KG1 (cell line): ENCODE measurements at regions not wholly inside any gene's neighbourhood (a gene's known extent, or its start where the extent isn't known, plus 50 kb on each side); places are given as distances from the start of the nearest gene placed in this dataset.

Experiments used
- DNase-seq: peaks from one replicate; lab custom pipeline; 2025; lab: John Stamatoyannopoulos, UW

DNA sequence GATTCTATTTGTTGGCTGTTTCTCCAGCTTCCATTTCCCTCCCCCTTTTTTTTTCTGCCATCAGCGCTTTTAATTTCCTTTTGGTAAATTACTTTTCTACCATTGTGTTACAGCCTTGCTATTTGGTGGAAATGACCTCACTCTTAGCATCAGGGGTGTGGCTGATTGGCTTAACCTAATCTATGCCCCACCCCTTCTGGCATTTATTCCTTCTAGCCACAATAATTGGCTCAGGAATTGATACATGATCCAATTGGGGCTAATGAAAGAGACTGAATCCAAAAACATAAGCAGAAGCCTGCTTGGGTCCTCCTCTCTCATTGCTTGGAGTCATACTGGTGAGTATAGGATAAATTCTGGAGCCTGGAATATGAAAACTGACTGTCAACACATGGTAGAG is 402.4 kb upstream of the LRRC4C start:
- no peak for DNase-seq

DNA sequence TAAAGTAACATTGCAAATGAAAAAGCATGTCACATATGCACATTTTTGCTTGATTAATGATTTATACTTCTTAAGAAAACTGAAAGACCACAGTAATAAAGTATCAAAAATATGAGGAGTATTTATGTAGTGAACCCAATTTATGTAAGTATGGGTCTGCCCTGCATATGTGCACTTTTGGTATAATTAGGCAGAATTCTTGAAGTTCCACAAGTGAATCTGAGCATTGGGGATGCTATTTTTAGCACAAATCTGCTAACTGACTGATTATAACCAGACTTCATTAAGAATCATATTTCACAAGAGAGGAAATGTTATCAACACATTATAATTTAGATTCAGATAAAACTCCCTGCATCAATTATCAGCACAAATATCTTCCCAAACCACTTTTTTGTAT is 407.1 kb upstream of the LRRC4C start:
- no peak for DNase-seq

DNA sequence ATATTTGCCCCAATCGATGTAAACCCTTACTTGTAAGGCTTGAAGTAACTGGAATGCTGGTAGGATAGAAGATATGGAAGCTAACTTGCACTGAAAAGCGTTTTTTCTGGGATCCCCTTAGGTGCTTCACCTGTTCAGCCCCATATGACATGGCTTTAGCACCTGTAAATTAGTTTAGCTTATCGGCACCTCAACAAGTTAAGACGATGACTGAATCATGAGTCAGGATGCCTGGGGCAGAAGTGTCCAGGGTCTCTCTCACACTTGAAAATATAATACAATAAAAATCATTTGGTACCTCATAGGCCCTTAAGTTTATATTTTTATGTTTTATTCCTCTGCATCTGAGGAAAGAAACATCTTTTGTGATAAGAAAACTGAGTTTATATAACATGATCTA is 409.2 kb upstream of the LRRC4C start:
- no peak for DNase-seq

DNA sequence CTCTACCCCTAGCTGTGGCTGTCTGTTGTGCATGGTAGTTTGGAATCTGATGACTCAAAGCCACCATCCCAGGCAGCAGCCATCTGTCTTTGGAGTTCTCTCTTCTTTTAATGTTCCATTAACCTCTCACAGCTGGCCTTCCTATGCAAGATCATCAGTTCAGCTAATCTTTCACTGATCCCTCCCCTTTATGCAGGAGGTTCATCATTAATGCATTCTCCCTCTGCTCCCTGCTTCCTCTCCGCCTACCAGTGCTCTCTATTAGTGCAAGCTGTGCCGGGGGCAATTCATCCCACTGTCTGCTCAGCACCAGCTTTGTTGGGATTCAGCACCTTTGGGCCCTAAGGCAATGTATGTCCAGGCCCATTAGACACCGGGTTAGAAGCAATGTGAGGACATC is 413.0 kb upstream of the LRRC4C start:
- no peak for DNase-seq

DNA sequence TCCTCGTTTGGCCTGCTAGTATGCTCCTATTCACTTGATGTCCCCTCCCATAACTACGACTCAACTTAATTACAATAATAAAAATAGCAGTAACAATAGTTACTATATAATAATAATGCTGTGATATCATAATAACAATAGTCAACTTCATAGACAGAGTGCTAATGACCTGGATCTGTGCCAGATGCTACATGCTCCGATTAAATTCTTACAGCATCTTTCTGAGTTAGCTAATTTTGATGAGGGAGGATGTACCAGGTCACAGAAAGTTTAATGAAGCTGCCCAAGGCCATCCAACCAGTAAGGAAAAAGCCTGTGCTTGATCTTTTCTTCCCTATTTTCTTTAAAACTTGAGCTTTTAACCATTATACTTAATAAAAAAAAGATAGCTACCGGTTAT is 413.4 kb upstream of the LRRC4C start:
- no peak for DNase-seq

DNA sequence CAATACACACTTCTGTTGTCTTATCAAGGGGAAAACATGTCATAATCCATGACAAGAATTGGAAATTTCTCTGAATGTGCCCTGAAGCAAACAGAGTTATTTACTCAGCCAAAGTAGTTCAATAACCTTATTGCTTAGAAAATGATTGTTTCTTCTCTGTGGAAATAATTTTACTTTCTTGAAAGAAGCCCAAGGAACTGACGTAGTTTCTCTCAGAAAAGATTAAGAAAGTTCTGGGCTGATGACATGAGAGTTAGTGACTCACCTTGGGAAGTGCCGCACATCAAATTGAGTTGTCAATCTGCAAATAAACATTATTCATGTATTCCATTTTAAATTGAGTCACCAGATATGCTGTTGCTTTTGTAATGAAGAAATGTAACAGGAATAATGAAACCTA is 418.6 kb upstream of the LRRC4C start:
- no peak for DNase-seq

DNA sequence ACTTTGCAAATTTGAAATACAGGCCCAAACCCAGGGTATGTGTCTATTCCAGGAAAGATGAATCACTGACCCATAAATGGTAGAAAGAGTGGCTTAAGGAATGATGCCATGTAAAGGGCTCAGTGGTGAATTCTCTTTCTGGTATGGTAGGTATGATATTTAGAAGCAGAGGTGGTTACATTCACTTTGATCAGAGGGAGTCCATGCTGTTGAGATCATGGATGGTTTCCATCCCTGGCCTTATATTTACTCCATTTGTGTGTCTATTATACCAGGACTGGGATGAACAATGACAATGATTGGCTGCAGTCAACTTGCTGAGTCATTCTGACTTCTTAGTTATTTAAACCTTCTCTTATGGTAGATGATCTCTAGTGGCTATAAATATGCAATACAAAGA is 419.8 kb upstream of the LRRC4C start:
- DNase-seq: no peak

DNA sequence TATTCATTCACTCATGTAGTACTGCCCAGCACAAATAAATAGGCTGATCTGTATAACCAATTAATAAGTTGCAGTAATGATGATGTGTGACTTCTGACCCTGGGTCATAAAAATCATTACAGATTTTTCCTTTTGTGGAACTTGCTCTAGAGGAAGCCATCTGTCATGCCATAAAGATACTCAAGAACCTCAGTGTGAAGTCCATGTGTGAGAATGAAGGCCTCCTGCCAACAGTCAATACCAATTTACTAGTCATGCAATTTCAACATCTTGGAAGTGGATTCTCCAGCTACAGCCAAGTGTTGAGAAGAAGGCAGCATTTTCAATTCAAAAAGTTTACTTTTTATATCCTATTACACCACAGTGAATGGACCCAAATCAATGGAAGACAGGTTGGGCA is 435.6 kb upstream of the LRRC4C start:
- DNase-seq: no peak

DNA sequence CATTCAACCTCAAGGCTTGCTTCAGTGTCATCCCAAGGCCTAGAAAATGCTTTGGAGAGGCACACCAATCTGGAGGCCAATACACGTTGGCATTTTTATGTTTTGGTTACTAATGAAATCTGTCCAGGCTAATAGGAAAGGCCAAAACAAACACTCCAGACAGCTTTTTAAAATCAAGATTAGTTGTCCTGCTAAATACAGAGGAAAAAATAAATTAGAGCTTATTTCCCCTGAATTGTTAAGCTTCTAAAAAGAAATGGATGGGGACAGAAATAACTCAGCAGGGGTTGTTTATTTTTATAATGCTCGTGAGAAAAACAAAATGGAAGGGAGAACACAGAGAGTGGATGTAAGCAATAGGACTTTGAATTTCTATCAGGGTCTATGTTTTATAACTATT is 438.5 kb upstream of the LRRC4C start:
- DNase-seq: no peak

DNA sequence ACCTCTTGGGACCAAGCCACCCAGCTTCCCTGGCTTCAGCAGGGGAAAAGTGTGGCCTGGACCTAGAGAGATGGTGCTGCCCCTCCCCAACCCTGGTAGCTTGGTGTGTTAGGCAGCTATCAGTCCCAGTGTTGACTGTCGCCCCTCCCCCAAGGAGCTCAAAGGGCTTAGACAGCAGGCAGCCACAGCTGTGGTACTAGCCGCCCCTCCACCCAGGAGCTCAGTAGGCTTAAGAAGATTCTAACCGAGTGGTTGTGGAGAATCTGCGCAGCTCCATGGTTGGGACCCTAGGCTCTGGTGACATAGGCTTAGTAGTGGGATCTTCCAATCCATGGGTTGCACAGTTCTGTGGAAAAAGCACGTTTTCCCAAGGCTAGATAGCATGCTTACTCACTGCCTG is 458.4 kb upstream of the LRRC4C start:
- DNase-seq: no peak

DNA sequence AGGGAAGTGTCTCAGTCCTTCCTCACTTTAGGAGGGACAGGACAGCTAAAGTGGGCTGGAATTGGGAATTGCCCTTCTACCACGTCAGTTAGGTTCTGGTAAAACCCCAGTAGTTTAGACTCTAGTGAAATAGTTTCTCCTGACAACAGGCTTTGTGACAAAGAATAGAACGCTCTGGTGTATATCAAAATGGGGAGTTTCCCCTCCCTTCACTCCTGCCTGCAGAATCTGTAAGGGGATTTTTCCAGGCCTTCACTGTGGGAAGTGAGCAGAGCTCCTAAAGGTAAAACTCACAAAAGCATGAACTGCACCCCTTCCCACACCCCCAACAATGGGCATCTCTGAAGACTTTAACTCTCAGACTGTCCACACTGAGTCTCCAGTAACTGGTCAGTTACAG is 460.9 kb upstream of the LRRC4C start:
- no peak for DNase-seq

DNA sequence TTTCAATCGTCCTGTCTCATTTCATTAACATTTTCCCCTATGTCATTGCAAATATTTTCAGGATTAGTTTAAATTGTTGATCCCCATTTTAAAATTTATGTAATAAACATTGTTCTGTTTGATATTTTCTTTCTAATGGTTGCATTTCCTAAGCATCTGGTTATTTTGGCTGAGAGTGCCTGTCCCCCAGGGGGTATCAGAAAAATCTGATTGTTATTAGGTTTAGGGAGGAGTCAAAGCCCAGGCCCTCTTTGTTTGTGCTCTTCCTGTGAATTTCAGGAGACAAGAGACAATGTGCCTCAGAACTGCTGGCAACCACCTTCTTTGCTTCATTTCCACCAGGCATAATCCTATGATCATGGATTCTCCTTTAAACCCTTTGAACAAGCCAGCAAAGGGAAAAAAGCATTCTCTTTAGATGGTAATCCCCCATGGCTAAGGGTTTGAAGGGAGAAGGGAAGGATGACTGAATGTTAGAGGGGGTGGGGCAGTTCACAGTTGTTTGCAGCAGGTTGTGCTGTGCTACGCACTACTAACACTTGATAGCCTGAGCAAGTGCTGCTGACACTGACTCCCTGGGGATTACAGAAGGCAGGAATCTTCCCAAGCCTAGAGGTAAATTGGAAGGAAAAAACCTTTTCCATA is 462.4 kb upstream of the LRRC4C start:
- no peak for DNase-seq

DNA sequence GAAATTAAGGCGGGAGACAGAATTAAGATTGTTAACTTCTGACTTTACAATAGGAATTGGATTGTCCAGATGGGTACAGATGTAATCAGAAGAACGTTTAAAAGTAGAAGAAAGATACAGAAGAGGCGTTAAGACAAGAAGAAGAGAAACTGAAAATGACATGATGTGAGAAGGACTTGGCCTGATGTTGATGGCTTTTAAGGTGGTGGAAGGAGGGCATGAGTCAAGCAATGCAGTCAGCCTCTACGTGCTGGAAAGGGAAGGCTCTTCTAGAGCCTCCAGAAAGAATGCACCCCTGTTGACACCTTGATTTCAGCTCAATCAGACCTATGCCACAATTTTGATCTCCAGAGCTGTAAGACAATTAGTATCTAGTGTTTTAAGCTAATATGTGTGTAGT is 466.9 kb upstream of the LRRC4C start:
- no peak for DNase-seq

DNA sequence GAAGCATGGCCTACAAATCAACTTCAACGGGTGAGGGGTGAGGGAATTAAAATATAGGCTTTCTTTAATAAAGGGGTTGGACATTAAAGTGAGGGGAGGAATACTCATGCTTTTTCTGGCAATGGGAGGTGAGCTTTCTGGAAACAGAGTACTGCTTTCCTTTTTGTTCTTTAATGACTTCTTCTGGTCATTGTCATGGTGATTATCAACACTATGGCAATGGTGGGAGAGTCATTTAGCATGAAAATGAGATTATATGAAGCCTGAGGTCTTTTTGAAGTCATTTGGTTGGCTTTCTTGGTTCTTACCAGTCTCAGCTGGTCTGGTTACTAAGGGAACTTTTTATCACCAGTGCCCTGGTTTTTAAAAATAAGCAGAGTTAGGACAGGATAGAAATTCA is 475.8 kb upstream of the LRRC4C start:
- no peak for DNase-seq

DNA sequence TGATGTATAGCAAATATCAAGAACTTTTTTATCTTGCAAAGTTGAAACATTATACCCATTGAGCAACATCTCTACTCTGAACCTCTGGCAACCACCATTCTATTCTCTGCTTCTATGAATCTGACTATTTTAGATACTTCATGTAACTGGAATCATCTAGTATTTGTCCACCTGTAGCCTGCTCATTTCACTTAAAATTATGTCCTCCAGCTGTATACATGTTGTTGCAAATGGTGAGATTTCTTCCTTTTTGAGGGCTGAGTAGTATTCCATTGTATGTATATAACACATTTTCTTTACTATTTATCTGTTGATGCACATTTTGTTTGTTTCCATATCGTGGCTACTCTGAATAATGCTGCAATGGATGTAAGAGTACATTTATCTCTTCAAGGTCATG is 476.3 kb upstream of the LRRC4C start:
- DNase-seq: no peak

DNA sequence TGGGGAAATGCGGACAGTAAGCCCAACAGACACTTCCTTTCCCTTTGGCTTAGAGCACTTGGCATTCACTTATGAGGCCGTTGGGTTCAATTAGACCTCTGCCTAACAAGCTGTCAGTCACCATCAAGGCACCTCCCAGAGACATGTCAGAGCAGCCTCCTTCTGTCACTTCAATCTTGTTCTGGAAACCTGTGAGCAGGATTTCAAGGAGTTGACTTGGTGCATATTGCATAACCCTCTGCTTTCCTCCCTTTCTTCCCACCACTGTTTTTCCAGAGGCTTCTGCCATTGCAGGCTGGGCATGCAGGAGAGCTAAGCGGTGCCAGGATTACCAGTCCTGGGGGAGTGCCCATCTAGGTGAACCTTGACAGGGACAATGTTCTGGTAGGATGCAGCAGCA is 484.2 kb upstream of the LRRC4C start:
- DNase-seq: no peak

DNA sequence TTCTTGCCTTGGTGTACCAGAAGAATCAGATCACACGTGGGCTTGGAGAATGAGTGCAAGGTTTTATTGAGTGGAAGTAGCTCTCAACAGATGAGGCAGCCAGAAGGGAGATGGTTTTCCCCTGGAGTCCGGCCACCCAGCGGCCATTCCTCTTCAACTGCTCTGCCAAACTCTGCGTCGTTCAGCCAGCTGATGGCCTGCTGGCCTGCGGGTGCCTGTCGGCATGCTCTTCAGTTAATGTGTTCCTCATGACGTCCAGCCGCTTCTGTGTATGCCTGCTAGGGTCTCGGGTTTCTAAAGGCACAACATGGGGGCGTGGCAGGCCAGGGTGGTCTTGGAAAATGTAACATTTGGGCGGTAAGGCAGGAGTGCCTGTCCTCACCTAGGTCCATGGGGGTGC is 487.9 kb upstream of the LRRC4C start:
- DNase-seq: no peak

DNA sequence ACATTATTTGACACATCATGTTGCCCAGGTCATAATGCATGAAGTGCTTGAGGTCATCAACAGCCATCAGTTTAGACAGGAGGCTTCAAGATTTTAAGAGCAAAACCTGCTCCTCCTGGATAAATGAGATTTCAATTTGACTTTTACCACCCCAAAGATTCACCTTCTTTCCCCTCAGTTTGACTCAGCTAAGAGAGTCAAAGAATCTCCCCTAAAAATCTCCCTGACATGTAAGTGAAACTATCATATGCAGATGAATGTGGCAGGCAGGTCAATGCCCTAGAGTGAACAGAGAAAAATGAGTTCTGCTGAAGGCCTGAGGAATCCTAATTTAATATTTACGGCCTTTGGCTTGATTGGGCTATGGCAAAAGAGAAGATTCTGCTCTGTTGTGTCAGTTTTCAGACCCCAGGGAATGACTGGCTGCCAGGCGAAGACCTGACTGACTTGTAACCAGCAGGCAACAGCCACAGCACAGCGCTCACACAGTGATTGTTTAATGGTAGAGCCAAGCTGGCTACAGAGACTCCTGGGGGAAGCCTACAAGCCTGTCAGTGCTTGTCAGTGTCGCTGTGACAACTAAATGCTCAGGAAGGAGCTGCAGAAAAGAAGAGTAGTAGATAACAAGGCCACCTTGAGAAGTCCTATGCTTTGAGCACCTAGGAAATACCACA is 491.2 kb upstream of the LRRC4C start:
- DNase-seq: no peak

DNA sequence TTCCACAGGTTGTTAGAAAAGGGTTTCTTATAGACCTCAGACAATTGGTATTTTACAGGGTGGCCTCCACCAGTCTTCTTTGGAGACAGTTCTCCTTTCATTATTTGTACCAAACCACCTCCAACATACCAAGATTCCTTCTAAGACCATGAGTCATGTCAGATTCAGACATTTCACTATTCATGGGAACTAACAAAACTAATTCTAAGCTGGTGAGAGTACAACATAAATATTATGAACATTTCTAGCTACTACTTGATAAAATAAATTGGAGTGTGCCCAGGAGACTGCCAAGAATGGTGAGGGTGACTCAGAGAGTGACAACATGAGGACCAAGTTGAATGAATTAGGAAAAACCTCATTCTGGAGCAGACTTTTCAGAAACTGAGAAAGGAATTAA is 494.6 kb upstream of the LRRC4C start:
- DNase-seq: no peak

DNA sequence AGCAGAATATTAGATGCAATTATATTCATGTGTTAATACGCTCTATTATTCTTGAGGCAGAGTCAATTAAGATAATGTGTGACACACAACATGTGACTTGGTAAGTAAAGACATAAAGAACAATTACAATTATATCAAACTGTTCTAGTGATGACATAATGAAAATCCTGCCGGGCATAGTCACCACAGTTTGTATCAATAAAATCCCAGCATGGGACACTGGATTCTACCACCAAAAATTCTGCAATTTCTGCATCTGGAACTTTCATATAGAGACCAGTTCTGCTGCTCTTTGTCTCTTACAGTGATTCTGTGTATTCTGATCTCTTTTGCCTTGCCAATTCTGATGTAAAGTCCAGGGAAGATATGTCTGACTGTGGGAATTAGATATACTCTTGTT is 495.6 kb upstream of the LRRC4C start:
- no peak for DNase-seq

DNA sequence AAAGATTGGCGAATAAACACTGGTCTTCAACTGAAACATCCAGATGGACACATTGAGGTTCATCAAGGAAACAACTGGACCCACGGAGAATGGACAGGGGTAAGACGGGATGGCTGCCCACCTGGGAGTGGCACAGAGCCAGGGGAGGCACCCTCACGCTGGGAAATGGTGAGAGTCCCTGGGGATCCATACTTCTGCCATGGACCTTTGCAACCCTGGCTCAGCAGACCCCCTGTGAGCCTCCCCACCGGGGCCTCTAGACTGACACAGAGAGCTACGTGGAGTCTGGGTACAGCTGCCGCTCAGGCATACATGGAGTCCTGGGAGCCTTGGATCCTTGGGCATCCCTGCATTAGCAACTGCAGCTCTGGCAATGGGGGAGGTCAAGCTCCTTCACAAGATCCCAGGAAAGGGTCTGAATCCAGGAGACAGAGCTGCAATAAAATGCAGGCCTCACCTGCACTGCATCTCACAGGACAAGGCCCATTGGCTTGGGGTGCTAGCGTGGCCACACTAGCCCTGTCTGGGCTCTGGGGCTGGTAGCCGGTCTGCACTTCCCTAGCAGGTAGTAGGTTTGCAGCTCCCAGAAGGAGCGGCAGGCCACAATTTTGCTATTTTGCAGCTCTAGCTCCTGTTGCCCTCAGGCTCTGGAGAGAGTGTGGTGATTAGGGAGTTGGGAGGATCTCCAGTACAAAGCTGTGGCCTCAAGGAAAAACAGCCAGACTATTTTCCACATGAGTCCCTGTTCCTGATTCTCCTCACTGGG is 496.4 kb upstream of the LRRC4C start:
- DNase-seq: no peak

DNA sequence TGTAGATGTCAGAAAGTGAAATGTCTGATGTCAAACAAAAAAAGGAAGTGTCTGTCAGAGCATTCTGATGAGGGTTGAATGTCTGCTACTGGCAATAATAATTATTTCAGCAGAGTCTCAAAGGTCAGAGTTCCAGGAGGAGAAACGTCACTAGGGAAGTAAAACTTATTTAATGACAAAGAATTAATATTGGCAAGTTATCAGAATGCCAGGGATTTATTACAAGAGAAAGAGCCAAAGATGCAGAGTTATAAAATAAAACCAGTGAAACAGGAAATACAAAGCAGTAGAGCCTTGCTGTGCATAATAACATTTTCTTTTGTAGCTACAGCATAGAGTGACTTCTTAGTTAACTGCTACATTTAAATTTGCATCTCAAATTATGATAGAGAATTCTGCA is 504.0 kb upstream of the LRRC4C start:
- DNase-seq: no peak

DNA sequence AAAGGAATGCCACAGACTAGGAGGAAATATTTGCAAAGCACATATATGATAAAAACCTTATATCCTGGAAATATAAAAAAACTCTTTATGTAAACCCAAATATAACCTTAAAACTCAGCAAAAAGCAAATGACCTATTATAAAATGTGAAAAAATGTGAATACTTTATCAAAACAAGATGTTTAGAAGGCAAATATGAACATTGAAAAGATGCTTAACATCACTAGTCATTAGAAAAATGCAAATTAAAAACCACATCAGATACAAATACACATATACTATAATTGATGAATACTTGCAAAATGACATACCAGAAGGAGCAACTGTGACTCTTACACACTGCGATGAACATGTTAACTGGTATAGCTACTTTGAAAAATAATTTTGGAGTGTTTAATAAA is 511.2 kb upstream of the LRRC4C start:
- no peak for DNase-seq

DNA sequence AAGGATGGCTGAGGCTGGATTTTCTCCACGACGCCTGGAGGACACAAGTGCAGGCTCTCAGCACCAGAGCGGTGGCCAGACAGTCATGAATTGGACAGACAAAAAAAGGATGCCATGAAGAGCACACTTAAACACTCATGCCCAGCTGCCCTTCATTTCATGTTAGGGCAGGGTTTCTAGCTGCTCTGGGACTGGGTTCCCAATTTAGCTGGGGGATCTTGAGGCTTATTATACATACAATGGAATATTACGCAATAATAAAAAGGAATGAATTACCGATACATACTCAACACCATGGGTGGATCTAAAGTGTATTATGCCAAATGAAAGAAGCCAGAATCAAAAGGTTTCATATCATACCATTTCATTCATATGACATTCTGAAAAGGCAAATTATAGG is 512.1 kb upstream of the LRRC4C start:
- no peak for DNase-seq
